ENCODE measurements at regions not wholly inside any gene's neighbourhood (a gene's known extent, or its start where the extent isn't known, plus 50 kb on each side); places are given as distances from the start of the nearest gene placed in this dataset.

- Histone ChIP-seq H3K9me3 (replicated peaks; ENCODE audit: control insufficient read depth, insufficient read depth, low read length) (no peaks in the 10 kb centered on the region), H3K4me2 (ENCODE audit: insufficient read depth, low read length) (no peak overlapping the region), H3K4me1 (ENCODE audit: control insufficient read depth, extremely low read depth, insufficient read depth, low read length) (peaks cover 2% of the 10 kb centered on the region), H3K27me3 (ENCODE audit: control insufficient read depth in 2 of 2, insufficient read depth in 2 of 2, low read length in 2 of 2) (no peaks in the 10 kb centered on the region), H3K79me2 (ENCODE audit: control insufficient read depth, insufficient read depth, low read length) (no peaks in the 10 kb centered on the region), H3K9ac (replicated peaks; ENCODE audit: extremely low read depth, insufficient read depth, low read length) (no peak overlapping the region), H3K36me3 (ENCODE audit: control insufficient read depth in 2 of 2, extremely low read depth in 1 of 2, insufficient read depth in 2 of 2, low read length in 2 of 2) (no peaks in the 10 kb centered on the region), H2AFZ (ENCODE audit: low read depth, low read length) (no peak overlapping the region), H3K9me1 (replicated peaks; ENCODE audit: control insufficient read depth, extremely low read depth, insufficient read depth, low read length) (no peaks in the 10 kb centered on the region), H3K4me3 (replicated peaks in 1 of 3; ENCODE audit: insufficient read depth in 1 of 3, low read depth in 1 of 3, low read length in 3 of 3) (no peak overlapping the region), H3K27ac (ENCODE audit: insufficient read depth, low read depth, low read length) (no peak overlapping the region), H4K20me1 (replicated peaks; ENCODE audit: control insufficient read depth, extremely low read depth, insufficient read depth, low read length) (no peaks in the 10 kb centered on the region)
- CTCF ChIA-PET = interaction anchor here (0.7 to 2.2 kb wide), 4 partner anchors 11 to 44 kb away, joined by 3 to 9 read pairs (median 4); no protein-coding TSS in a partner anchor
- peak; percentile 54 for DNase-seq (ENCODE audit: low read depth, low spot score)
- POLR2A ChIA-PET = no interaction called here
- no peak for TF ChIP-seq EZH2 (IDR thresholded peaks at IDR 0.05; ENCODE audit: borderline replicate concordance, low read depth, low read length, severe bottlenecking)
- no peak for TF ChIP-seq POLR2AphosphoS5 (IDR thresholded peaks at IDR 0.05; ENCODE audit: insufficient read depth, low read depth, low read length)
- TF ChIP-seq JUN (IDR thresholded peaks at IDR 0.05; ENCODE audit: borderline replicate concordance, insufficient read depth, insufficient read length, low read depth) = no peak
- TF ChIP-seq GATA2 (IDR thresholded peaks at IDR 0.05; ENCODE audit: insufficient read depth, insufficient read length, low read depth, low read length) = no peak
- no peak for TF ChIP-seq POLR2A (IDR thresholded peaks at IDR 0.05; ENCODE audit: low read depth, low read length)
- TF ChIP-seq MAX (IDR thresholded peaks at IDR 0.05; ENCODE audit: insufficient read depth, insufficient read length) = no peak
- TF ChIP-seq MYC (IDR thresholded peaks at IDR 0.05; ENCODE audit: low read depth, low read length) = no peak
- TF ChIP-seq FOS (IDR thresholded peaks at IDR 0.05; ENCODE audit: borderline replicate concordance, insufficient read depth, low read length) = no peak
- TF ChIP-seq, protein P1, sequence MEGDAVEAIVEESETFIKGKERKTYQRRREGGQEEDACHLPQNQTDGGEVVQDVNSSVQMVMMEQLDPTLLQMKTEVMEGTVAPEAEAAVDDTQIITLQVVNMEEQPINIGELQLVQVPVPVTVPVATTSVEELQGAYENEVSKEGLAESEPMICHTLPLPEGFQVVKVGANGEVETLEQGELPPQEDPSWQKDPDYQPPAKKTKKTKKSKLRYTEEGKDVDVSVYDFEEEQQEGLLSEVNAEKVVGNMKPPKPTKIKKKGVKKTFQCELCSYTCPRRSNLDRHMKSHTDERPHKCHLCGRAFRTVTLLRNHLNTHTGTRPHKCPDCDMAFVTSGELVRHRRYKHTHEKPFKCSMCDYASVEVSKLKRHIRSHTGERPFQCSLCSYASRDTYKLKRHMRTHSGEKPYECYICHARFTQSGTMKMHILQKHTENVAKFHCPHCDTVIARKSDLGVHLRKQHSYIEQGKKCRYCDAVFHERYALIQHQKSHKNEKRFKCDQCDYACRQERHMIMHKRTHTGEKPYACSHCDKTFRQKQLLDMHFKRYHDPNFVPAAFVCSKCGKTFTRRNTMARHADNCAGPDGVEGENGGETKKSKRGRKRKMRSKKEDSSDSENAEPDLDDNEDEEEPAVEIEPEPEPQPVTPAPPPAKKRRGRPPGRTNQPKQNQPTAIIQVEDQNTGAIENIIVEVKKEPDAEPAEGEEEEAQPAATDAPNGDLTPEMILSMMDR (IDR thresholded peaks at IDR 0.05; ENCODE audit: extremely low read depth in 1 of 2, insufficient read depth in 1 of 2, low read depth in 1 of 2, low read length in 2 of 2) = no peak
- no TSS peak for BruUV-seq (replicated peaks)
- dilution Hi-C loops (cut with MboI; ENCODE audit: extremely low pct_ligation_motif_present, low sequenced_read_pairs) (no loop called here), intact Hi-C loops (cut with micrococcal nuclease) (no loop called here)
- FAIRE-seq = peak; percentile 59
Observed at GRCh38 chr14:51327376-51327775, 87.3 kb downstream of the TMX1 start.

Data from endothelial cell of umbilical vein (primary cell).